CD14-positive monocyte (primary cell): ENCODE measurements at regions not wholly inside any gene's neighbourhood (a gene's known extent, or its start where the extent isn't known, plus 50 kb on each side); places are given as distances from the start of the nearest gene placed in this dataset.

Experiments
- DNase-seq, 3 donors: peaks; one replicate each; pipeline ENCODE4 v3.0.0-alpha.2; 2011 to 2022
- H2AFZ ChIP-seq: 2 replicates; pipeline ENCODE4 v1.6.0; 2012; ENCODE audit warnings: mild to moderate bottlenecking, low read depth, low read length, inconsistent platforms; ENCODE audit not compliant: insufficient read depth, poor library complexity, severe bottlenecking
- H3K27ac ChIP-seq, 2 donors: 1 replicate in 1 of 2; 2 replicates in 1 of 2; pipeline ENCODE4 v1.5.1; 2012 to 2013; ENCODE audit warnings: low read length in 2 of 2, control low read depth in 1 of 2, inconsistent platforms in 1 of 2, low read depth in 1 of 2, mild to moderate bottlenecking in 1 of 2
- H3K27me3 ChIP-seq, 2 donors: one replicate each; pipeline versions ENCODE4 v1.6.0 to v1.6.1; 2011 to 2013; ENCODE audit warnings: low read length in 2 of 2; ENCODE audit not compliant: control insufficient read depth in 2 of 2, insufficient read depth in 2 of 2
- H3K36me3 ChIP-seq, 2 donors: replicated peaks in 1 of 2; 1 replicate in 1 of 2; 2 replicates in 1 of 2; pipeline versions ENCODE4 v1.5.1 to v1.6.1; 2012 to 2013; ENCODE audit warnings: low read length in 2 of 2, control low read depth in 1 of 2, inconsistent platforms in 1 of 2, mild to moderate bottlenecking in 1 of 2; ENCODE audit not compliant: insufficient read depth in 2 of 2, control insufficient read depth in 1 of 2
- H3K4me1 ChIP-seq, 2 donors: 1 replicate in 1 of 2; 2 replicates in 1 of 2; pipeline versions ENCODE4 v1.5.1 to v1.6.1; 2012 to 2013; ENCODE audit warnings: low read length in 2 of 2, control low read depth in 1 of 2, inconsistent platforms in 1 of 2, mild to moderate bottlenecking in 1 of 2, moderate library complexity in 1 of 2; ENCODE audit not compliant: insufficient read depth in 2 of 2, control insufficient read depth in 1 of 2
- H3K4me2 ChIP-seq: replicated peaks from 2 replicates; pipeline ENCODE3; 2012; ENCODE audit warnings: low read length, moderate library complexity, mild to moderate bottlenecking; ENCODE audit not compliant: poor library complexity, severe bottlenecking; ENCODE audit errors: extremely low read depth
- H3K4me3 ChIP-seq, 3 experiments: fragments of 200-600 bp in 1 of 3; sonication (generic) in 1 of 3; replicated peaks in 1 of 3; 1 replicate in 2 of 3; 2 replicates in 1 of 3; pipeline ENCODE4 v1.5.1; 2011 to 2013; ENCODE audit warnings: low read length in 3 of 3, mild to moderate bottlenecking in 3 of 3, control low read depth in 2 of 3, low read depth in 2 of 3, inconsistent platforms in 1 of 3, moderate library complexity in 1 of 3
- H3K79me2 ChIP-seq: 2 replicates; pipeline ENCODE4 v1.6.0; 2012; ENCODE audit warnings: mild to moderate bottlenecking, control low read depth, inconsistent platforms, low read length, moderate library complexity; ENCODE audit not compliant: insufficient read depth
- H3K9ac ChIP-seq: 2 replicates; pipeline ENCODE4 v1.6.0; 2017; ENCODE audit warnings: low read length, mild to moderate bottlenecking; ENCODE audit not compliant: insufficient read depth, poor library complexity, severe bottlenecking
- H3K9me3 ChIP-seq, 2 donors: replicated peaks in 1 of 2; 1 replicate in 1 of 2; 2 replicates in 1 of 2; pipeline versions ENCODE4 v1.5.1 to v1.6.1; 2012 to 2013; ENCODE audit warnings: low read length in 2 of 2, control low read depth in 1 of 2; ENCODE audit not compliant: control insufficient read depth in 1 of 2, insufficient read depth in 1 of 2
- H4K20me1 ChIP-seq: 2 replicates; pipeline ENCODE4 v1.6.0; 2012; ENCODE audit warnings: mild to moderate bottlenecking, low read length, control low read depth, moderate library complexity; ENCODE audit not compliant: insufficient read depth
- H3K27ac Mint-ChIP-seq, 7 donors: one replicate each; pipeline ENCODE4 v1.8.0; 2020; ENCODE audit warnings: mild to moderate bottlenecking in 7 of 7, mixed read lengths in 7 of 7, moderate library complexity in 6 of 7, inconsistent platforms in 2 of 7
- H3K27me3 Mint-ChIP-seq, 3 donors: one replicate each; pipeline ENCODE4 v1.8.0; 2021 to 2022; ENCODE audit warnings: low read depth in 3 of 3, mild to moderate bottlenecking in 3 of 3, mixed read lengths in 3 of 3, moderate library complexity in 3 of 3, inconsistent platforms in 1 of 3
- H3K36me3 Mint-ChIP-seq, 2 donors: one replicate each; pipeline ENCODE4 v1.8.0; 2020; ENCODE audit warnings: mixed read lengths in 2 of 2, inconsistent platforms in 1 of 2, mild to moderate bottlenecking in 1 of 2
- H3K4me1 Mint-ChIP-seq: one replicate; pipeline ENCODE4 v1.8.0; 2020; ENCODE audit warnings: mild to moderate bottlenecking, mixed read lengths
- H3K4me3 Mint-ChIP-seq, 2 donors: one replicate each; pipeline ENCODE4 v1.8.0; 2020; ENCODE audit warnings: mild to moderate bottlenecking in 2 of 2, mixed read lengths in 2 of 2, moderate library complexity in 1 of 2
- H3K9me3 Mint-ChIP-seq, 7 donors: one replicate each; pipeline ENCODE4 v1.8.0; 2020 to 2022; ENCODE audit warnings: mixed read lengths in 7 of 7, mild to moderate bottlenecking in 6 of 7, moderate library complexity in 6 of 7, inconsistent platforms in 2 of 7
- WGBS: methylation state at CpG from one replicate; pipeline ENCODE4 v1.1.5; 2013; ENCODE audit warnings: missing lambda C conversion rate; ENCODE audit not compliant: insufficient coverage; 5-methylcytosine and 5-hydroxymethylcytosine counted together
- intact Hi-C, 2 donors: fragments of 100-400 bp; cut with micrococcal nuclease; formaldehyde crosslinking; loops; one replicate each; pipeline versions ENCODE4 v1.15.0 to v1.15.1; 2023
- TF ChIP-seq, protein P1 (sequence below): fragments of 200-600 bp; IDR thresholded peaks from one replicate; pipeline ENCODE4 v1.8.0; 2022; ENCODE audit warnings: antibody characterized with exemption, mild to moderate bottlenecking

- peaks cover 4 to 40% of the 10 kb centered on the region in 2 donors for H3K27me3 ChIP-seq
- H3K9me3 ChIP-seq = no peaks in the 10 kb centered on the region
- Mint-ChIP-seq H3K4me1 (peaks cover 16% of the 10 kb centered on the region), H3K9me3 (peaks cover 0 to 8% (median 3%) of the 10 kb centered on the region in 7 donors), H3K27ac (peak overlapping the region in 1 of 7 donors; percentile 31), H3K36me3 (peaks cover 0 to 9% of the 10 kb centered on the region in 2 donors), H3K4me3 (peak overlapping the region in 1 of 2 donors; percentile 89), H3K27me3 (peaks cover 35 to 45% (median 39%) of the 10 kb centered on the region in 3 donors)
- no peak for DNase-seq
- intact Hi-C loops = no loop called here
- H4K20me1 ChIP-seq = no peaks in the 10 kb centered on the region
- no peaks in the 10 kb centered on the region for H3K36me3 ChIP-seq
- no peak overlapping the region for H3K9ac ChIP-seq
- TF ChIP-seq, protein P1, sequence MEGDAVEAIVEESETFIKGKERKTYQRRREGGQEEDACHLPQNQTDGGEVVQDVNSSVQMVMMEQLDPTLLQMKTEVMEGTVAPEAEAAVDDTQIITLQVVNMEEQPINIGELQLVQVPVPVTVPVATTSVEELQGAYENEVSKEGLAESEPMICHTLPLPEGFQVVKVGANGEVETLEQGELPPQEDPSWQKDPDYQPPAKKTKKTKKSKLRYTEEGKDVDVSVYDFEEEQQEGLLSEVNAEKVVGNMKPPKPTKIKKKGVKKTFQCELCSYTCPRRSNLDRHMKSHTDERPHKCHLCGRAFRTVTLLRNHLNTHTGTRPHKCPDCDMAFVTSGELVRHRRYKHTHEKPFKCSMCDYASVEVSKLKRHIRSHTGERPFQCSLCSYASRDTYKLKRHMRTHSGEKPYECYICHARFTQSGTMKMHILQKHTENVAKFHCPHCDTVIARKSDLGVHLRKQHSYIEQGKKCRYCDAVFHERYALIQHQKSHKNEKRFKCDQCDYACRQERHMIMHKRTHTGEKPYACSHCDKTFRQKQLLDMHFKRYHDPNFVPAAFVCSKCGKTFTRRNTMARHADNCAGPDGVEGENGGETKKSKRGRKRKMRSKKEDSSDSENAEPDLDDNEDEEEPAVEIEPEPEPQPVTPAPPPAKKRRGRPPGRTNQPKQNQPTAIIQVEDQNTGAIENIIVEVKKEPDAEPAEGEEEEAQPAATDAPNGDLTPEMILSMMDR = no peak
- WGBS = 80% methylated on average over 2 of the region's 3 CpGs
- H3K79me2 ChIP-seq = no peaks in the 10 kb centered on the region
- H2AFZ ChIP-seq = no peak overlapping the region
- peaks cover 19% of the 10 kb centered on the region in 2 donors for H3K4me1 ChIP-seq
- H3K4me3 ChIP-seq = peak overlapping the region in 1 of 3 experiments; percentile 69
- peak overlapping the region; percentile 74 for H3K4me2 ChIP-seq
- no peak overlapping the region for H3K27ac ChIP-seq
Measured at GRCh38 chr16:31701734-31702133, 171.9 kb upstream of the ZNF267 start.

DNA sequence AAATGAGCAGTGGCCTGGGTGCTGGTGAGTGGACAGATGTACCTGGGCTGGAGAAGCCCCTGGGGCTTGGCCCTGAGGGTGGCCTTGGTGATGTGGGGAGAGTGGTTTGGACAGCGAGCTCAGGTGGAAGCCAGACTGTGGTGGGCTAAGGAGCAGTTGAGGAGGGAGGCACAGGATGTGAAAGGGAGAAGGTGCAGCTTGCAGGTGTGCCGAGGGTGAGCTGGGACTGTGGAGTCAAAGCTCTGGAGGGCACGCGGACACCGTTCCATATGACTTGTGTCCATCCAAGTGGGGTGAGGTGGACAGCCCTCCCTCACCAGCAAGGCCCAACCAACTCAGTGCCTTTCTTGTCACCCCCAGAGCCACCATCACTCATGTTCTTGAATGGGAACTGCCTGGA lies 170.8 kb upstream of the ZNF267 start:
- H3K4me1 Mint-ChIP-seq = peaks cover 16% of the 10 kb centered on the region
- WGBS = 91% methylated on average over 2 of the region's 5 CpGs
- Histone ChIP-seq H3K36me3 (no peaks in the 10 kb centered on the region), H2AFZ (no peak overlapping the region), H3K79me2 (no peaks in the 10 kb centered on the region), H3K9ac (no peak overlapping the region), H3K4me3 (no peak overlapping the region), H3K4me2 (no peak overlapping the region), H4K20me1 (no peaks in the 10 kb centered on the region), H3K27ac (no peak overlapping the region), H3K4me1 (peaks cover 19% of the 10 kb centered on the region in 2 donors), H3K27me3 (peaks cover 4 to 39% of the 10 kb centered on the region in 2 donors), H3K9me3 (no peaks in the 10 kb centered on the region)
- peak overlapping the region in 1 of 2 donors; percentile 58 for H3K4me3 Mint-ChIP-seq
- TF ChIP-seq, protein P1 = no peak
- intact Hi-C loops = no loop called here
- peak overlapping the region in 1 of 7 donors; percentile 47 for H3K27ac Mint-ChIP-seq
- peaks cover 0 to 9% of the 10 kb centered on the region in 2 donors for H3K36me3 Mint-ChIP-seq
- DNase-seq = no peak
- peaks cover 0 to 8% (median 3%) of the 10 kb centered on the region in 7 donors for H3K9me3 Mint-ChIP-seq
- H3K27me3 Mint-ChIP-seq = peaks cover 31 to 41% (median 38%) of the 10 kb centered on the region in 3 donors
